ENCODE measurements at regions not wholly inside any gene's neighbourhood (a gene's known extent, or its start where the extent isn't known, plus 50 kb on each side); places are given as distances from the start of the nearest gene placed in this dataset.

DNA sequence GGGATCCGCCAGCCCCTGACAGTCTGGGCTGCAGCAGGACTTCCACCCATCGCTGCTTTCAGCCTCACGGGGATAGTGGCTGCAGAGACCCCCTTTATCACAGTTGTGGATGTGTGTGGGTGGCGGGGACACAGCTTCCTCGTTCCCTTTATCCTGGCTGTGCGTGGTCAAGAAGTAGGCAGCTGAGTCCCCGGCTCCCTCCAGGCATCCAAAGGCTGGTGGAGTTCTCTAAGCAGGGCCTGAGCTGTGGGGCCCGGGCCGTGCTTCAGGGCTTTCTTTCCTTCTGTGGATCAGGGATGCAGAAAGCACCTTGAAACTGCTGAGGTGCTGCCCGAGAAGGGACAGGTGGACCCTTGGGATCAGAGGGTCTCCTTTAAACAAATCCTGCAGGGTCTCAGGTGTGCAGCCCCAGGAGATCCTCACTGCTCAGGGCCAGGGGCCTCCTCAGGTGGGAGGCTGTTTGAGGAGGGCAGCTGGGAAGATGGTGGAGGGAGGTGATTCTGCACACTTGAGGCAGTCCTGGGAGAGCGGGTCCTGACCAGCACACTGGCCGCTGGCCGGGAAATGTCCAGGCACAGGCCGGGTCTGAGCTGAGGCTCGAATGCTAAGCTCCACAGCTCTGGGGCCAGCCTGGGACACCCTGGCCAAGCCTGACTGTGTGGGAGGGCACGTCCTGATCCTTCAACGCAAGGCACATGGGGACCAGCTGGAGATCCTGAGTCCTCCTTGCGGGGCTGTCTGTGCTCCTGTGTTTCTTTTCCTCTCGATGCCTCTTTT lies 1024.3 kb downstream of the BRD1 start:
- Histone ChIP-seq H3K27ac (replicated peaks) (no peak overlapping the region), H3K27me3 (ENCODE audit: insufficient read depth, poor library complexity, severe bottlenecking) (no peaks in the 10 kb centered on the region), H3K4me3 (replicated peaks; ENCODE audit: insufficient read depth, low read length) (no peak overlapping the region)
- DNase-seq (ENCODE audit: low read depth in 1 of 2, low spot score in 1 of 2): no peak
- TF ChIP-seq REST (IDR thresholded peaks at IDR 0.05; ENCODE audit: insufficient replicate concordance, low read depth) (no peak), GABPA (IDR thresholded peaks at IDR 0.05; ENCODE audit: low read depth) (no peak), POLR2AphosphoS5 (IDR thresholded peaks at IDR 0.05; ENCODE audit: low read depth) (no peak), SPI1 (IDR thresholded peaks at IDR 0.05; ENCODE audit: borderline replicate concordance, low read depth) (no peak)
- TF ChIP-seq, protein P1, sequence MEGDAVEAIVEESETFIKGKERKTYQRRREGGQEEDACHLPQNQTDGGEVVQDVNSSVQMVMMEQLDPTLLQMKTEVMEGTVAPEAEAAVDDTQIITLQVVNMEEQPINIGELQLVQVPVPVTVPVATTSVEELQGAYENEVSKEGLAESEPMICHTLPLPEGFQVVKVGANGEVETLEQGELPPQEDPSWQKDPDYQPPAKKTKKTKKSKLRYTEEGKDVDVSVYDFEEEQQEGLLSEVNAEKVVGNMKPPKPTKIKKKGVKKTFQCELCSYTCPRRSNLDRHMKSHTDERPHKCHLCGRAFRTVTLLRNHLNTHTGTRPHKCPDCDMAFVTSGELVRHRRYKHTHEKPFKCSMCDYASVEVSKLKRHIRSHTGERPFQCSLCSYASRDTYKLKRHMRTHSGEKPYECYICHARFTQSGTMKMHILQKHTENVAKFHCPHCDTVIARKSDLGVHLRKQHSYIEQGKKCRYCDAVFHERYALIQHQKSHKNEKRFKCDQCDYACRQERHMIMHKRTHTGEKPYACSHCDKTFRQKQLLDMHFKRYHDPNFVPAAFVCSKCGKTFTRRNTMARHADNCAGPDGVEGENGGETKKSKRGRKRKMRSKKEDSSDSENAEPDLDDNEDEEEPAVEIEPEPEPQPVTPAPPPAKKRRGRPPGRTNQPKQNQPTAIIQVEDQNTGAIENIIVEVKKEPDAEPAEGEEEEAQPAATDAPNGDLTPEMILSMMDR (IDR thresholded peaks at IDR 0.05; ENCODE audit: insufficient read depth, low read length): no peak

DNA sequence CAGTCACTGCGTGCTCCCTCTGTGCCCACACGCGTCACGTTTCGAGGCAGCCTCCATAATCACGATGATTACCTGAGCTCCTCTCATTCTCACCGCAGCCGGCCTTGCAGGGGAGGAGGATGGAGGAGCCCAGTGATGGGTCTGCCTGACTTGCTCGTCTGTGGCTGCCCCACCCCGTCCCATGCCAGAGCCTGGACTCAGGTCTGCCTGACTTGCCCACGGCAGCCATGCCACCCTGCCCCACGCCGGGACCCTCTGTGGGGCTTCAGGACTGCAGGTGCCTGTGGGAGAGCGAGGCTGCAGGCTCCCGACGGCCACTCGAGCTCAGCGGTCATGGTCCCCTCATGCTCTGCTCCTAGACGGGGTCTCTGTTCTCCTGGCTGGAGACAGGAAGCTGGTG lies 1025.1 kb downstream of the BRD1 start:
- TF ChIP-seq, protein P1 (IDR thresholded peaks at IDR 0.05; ENCODE audit: insufficient read depth, low read length): no peak
- no peak for TF ChIP-seq REST (IDR thresholded peaks at IDR 0.05; ENCODE audit: insufficient replicate concordance, low read depth)
- no peak for TF ChIP-seq POLR2AphosphoS5 (IDR thresholded peaks at IDR 0.05; ENCODE audit: low read depth)
- no peak for TF ChIP-seq GABPA (IDR thresholded peaks at IDR 0.05; ENCODE audit: low read depth)
- no peak for TF ChIP-seq SPI1 (IDR thresholded peaks at IDR 0.05; ENCODE audit: borderline replicate concordance, low read depth)
- Histone ChIP-seq H3K4me3 (replicated peaks; ENCODE audit: insufficient read depth, low read length) (no peak overlapping the region), H3K27ac (replicated peaks) (no peak overlapping the region), H3K27me3 (ENCODE audit: insufficient read depth, poor library complexity, severe bottlenecking) (no peaks in the 10 kb centered on the region)
- no peak for DNase-seq (ENCODE audit: low read depth in 1 of 2, low spot score in 1 of 2)

- TF ChIP-seq SPI1 (IDR thresholded peaks at IDR 0.05; ENCODE audit: borderline replicate concordance, low read depth) (no peak), POLR2AphosphoS5 (IDR thresholded peaks at IDR 0.05; ENCODE audit: low read depth) (no peak), REST (IDR thresholded peaks at IDR 0.05; ENCODE audit: insufficient replicate concordance, low read depth) (no peak)
- TF ChIP-seq, protein P1 (IDR thresholded peaks at IDR 0.05; ENCODE audit: insufficient read depth, low read length): no peak
- Histone ChIP-seq H3K27ac (replicated peaks) (no peak overlapping the region), H3K4me3 (replicated peaks; ENCODE audit: insufficient read depth, low read length) (no peak overlapping the region), H3K27me3 (ENCODE audit: insufficient read depth, poor library complexity, severe bottlenecking) (no peaks in the 10 kb centered on the region)
- DNase-seq (ENCODE audit: low read depth in 1 of 2, low spot score in 1 of 2): no peak
Observed at GRCh38 chr22:48800886-48801607, 1026.6 kb downstream of the BRD1 start.

Data from HL-60 (cell line).